ENCODE measurements at regions not wholly inside any gene's neighbourhood (a gene's known extent, or its start where the extent isn't known, plus 50 kb on each side); places are given as distances from the start of the nearest gene placed in this dataset.
"Not testable (repeated sequence)": the region's sequence is repeated elsewhere in the genome, so short reads cannot be mapped to it uniquely, and the experiment has no call there.

DNA sequence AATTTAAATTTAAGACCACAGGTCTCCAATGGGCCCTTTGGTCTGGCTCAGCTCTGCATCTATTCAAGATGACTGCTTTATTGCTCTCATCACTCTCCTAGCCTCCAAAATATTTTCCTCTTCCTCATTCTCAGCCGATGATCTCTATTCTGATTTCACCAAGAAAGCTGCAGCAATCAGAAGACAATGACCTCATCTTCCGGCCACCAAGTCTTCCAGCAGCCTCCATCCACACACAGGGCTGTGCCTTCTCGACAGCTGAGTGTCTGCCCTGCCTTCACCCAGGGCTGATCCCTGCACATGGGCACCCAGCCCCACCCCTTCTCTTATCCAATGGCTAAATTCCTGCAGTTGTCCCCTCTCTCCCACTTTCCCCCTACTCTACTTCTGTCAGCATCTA lies 167.1 kb upstream of the NBPF12 start:
- H3K4me3 Mint-ChIP-seq, result not testable (repeated sequence)

DNA sequence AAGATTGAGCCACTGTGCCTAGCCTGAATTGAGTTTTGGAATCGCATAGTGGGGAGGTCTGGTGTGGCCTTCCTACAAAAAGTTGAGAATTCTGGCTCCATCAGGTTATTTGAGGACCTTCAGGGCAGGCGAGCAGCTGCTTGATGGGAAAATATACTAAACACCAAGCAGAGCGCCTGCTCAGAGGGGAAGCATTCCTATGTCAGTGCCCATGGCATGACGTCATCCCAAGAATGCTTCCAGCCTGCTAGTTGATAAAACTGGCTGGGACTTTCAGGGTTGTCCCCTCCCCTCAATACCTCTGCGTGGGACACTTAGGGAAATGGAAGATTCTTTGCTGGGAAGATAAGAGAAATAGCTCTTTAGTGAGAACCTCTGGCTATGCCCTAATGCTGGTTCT lies 174.9 kb upstream of the NBPF12 start:
- not testable (repeated sequence) for H3K27ac Mint-ChIP-seq; H3K4me1 Mint-ChIP-seq; H3K36me3 Mint-ChIP-seq (ENCODE audit: low read depth); H3K4me3 Mint-ChIP-seq; H3K27me3 Mint-ChIP-seq; ATAC-seq; DNase-seq; H3K9me3 Mint-ChIP-seq

More for the DNA sequence above, 167.1 kb upstream of the NBPF12 start:
- H3K27ac Mint-ChIP-seq; ATAC-seq; DNase-seq; H3K27me3 Mint-ChIP-seq; H3K9me3 Mint-ChIP-seq; H3K36me3 Mint-ChIP-seq (ENCODE audit: low read depth); H3K4me1 Mint-ChIP-seq: not testable (repeated sequence)

DNA sequence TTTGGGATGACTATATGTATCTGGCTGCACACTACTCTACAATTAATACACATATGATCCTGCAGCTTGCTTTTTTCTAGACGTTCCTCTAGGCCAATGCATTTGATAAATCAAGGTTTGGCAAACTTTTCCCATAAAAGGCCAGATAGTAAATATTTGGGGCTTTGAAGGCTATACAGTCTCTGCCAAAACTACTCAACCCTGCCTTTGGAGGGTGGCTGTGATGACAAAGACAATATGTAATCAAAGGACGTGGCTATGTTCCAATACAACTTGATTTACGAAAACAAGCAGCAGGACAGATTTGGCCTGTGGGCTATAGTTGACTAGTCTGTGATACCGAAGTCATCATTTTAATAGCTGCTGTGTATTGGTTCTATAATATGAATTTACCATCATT lies 181.3 kb upstream of the NBPF12 start:
- not testable (repeated sequence) for H3K4me1 Mint-ChIP-seq; H3K4me3 Mint-ChIP-seq; H3K27ac Mint-ChIP-seq; DNase-seq; ATAC-seq; H3K36me3 Mint-ChIP-seq (ENCODE audit: low read depth); H3K27me3 Mint-ChIP-seq; H3K9me3 Mint-ChIP-seq

DNA sequence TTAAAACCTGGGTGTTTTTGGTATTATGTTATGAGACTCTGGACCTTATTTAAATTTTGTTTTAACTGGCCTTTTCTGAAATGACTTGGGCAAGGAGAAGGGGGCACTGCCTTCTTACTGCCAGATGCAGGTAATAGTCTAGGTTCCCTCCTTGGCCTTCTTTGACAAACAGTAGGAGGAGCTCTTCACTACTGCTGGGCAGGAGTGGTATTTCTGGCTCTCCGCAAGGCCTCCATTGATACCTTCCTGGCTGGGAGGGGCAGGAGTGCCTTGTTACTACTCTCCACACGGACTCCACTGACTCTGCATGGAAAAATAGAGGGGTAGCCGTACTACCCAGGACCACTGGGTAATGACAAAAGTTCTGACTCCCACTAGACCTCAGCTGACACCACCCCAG lies 189.4 kb upstream of the NBPF12 start:
- not testable (repeated sequence) for H3K9me3 Mint-ChIP-seq; H3K4me3 Mint-ChIP-seq; ATAC-seq; H3K27me3 Mint-ChIP-seq; H3K4me1 Mint-ChIP-seq; DNase-seq; H3K36me3 Mint-ChIP-seq (ENCODE audit: low read depth); H3K27ac Mint-ChIP-seq

DNA sequence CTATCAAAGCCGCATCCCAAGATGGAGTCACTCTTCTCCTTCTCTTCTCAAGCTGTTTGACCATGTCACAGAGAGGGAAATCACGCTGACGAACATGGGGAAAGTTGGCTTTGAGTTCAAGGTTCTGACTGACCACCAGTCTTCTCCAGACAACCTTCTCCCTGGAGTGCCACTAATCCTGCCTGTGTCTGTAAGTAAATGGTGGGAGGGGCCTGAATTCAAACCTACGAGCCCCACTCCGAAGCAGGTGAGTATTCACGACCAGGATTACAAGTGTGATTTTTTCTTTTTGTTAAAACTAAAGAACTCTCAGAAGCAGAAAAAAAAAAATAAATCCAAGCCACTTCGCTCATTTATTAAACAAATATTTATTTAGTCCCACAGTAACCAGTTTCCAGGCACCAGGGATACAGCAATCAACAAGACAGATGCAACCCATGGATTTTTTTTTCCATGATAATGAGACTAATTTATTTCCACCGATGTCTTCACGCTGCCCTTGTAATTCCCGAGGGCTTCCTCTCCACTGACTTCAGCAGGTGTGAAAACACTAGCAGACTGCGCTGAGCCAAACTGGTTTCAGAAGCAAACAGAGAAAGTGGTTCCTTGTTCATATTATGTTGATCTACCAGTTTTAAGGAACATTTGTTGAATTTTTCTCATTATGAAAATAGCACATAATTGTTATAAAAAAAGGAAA lies 206.0 kb upstream of the NBPF12 start:
- not testable (repeated sequence) for H3K36me3 Mint-ChIP-seq (ENCODE audit: low read depth); H3K27me3 Mint-ChIP-seq; H3K4me1 Mint-ChIP-seq; H3K9me3 Mint-ChIP-seq; DNase-seq; H3K4me3 Mint-ChIP-seq; H3K27ac Mint-ChIP-seq; ATAC-seq

DNA sequence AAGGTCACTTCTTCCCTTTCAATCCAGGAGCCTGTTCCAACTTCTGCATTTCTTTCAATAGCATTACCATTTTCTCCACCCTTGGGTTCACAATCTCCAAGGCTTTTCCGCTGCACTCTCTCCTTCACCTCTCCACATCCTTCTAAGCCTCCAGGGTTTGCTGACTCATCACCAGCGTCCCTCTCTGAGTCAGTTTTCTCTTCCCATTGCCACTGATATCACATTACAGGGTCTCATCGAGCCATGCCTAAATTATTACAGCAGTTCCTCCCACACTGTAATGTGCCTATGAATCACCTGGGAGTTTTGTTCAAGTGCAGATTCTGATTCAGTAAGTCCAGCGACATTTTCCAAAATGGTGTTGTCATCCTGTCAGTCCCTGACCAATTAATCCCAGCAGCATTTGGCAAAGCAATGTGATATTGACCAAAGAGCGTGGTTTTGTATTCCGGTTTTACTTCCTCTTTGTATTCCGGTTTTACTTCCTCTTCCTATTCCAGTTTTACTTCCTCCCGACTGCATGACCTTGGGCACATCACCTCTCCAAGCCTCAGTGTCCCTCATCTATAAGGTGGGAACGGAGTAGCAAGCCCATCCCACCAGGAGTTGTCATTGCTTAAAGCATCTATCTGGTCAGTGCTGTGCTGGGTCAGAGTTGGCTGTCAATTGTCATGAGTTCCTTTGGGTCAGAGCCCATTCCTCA lies 208.3 kb upstream of the NBPF12 start:
- not testable (repeated sequence) for H3K27me3 Mint-ChIP-seq; ATAC-seq; H3K4me1 Mint-ChIP-seq; DNase-seq; H3K36me3 Mint-ChIP-seq (ENCODE audit: low read depth); H3K27ac Mint-ChIP-seq; H3K4me3 Mint-ChIP-seq; H3K9me3 Mint-ChIP-seq

DNA sequence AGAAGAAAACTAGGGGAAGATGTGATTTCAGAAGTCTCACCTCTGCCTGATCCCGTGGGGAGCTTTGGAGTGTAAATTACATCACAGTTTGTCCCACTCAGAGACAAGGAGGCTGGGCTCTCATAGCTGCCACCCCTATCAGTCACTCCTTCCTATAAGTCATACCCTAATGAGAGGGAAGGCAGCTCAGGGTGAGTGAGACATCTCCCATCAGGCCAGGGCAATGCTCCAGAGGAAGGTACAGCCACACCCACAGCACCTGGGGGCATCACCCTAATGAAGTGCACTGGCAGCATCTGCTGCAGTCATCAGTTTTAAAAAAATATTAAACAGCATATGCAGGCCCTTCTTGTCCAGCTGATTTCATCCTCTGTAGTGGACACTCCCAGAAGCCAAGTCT lies 223.1 kb upstream of the NBPF12 start:
- DNase-seq; H3K9me3 Mint-ChIP-seq; H3K27me3 Mint-ChIP-seq; ATAC-seq; H3K4me3 Mint-ChIP-seq; H3K4me1 Mint-ChIP-seq; H3K27ac Mint-ChIP-seq; H3K36me3 Mint-ChIP-seq (ENCODE audit: low read depth): not testable (repeated sequence)

DNA sequence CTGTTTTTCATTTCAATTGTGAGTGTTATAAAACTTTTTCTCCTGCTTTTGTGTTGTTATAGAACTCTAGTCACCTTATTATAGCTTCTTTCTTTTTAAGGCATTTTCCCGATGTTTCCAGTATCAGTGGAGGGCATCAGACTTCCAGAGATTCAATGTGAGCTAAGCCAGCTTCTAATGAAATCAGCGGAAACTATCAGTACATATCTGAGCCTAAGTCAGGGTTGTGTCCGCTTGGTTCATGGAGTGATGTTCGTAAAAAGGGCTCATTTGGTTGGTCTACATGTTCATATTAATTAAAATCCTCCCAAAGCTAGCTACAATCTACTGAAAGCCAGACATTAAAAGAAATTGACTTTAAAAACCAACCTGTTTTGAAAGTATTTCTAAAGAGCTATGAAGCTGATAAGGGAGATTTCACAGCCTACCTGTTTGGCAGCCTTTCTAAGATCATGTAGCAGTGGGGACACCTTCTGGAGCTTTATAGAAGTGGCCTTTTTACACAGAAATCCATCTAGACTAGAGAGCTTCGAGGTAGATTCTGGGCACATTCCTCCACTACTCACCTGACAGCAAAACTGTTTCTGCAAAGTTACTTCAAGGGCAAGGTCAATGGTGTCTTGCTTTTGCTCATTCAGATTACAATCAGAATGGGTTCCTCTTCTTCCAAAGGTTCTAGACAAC lies 227.1 kb upstream of the NBPF12 start:
- ATAC-seq; H3K9me3 Mint-ChIP-seq; DNase-seq; H3K4me1 Mint-ChIP-seq; H3K27me3 Mint-ChIP-seq; H3K27ac Mint-ChIP-seq; H3K36me3 Mint-ChIP-seq (ENCODE audit: low read depth); H3K4me3 Mint-ChIP-seq: not testable (repeated sequence)

DNA sequence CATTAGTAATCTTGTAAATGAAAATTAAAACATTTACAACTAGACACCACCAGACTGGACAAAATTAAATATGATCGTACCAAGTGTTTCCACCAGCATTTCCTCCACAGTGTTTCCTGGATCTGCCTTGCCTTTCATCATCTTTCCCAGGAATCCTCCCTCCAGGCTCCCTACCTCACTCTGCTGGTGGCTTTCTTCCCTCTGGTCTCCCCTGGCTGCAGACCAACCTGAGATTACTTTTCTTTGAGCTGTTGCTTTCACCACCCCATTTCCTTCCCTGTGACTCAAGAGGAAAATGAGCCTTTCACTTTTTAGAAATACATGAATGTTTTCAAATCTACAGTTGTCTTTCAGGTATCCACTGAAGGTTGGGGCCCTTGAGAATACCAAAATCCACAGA lies 228.8 kb upstream of the NBPF12 start:
- not testable (repeated sequence) for H3K4me1 Mint-ChIP-seq; ATAC-seq; DNase-seq; H3K9me3 Mint-ChIP-seq; H3K4me3 Mint-ChIP-seq; H3K36me3 Mint-ChIP-seq (ENCODE audit: low read depth); H3K27ac Mint-ChIP-seq; H3K27me3 Mint-ChIP-seq

DNA sequence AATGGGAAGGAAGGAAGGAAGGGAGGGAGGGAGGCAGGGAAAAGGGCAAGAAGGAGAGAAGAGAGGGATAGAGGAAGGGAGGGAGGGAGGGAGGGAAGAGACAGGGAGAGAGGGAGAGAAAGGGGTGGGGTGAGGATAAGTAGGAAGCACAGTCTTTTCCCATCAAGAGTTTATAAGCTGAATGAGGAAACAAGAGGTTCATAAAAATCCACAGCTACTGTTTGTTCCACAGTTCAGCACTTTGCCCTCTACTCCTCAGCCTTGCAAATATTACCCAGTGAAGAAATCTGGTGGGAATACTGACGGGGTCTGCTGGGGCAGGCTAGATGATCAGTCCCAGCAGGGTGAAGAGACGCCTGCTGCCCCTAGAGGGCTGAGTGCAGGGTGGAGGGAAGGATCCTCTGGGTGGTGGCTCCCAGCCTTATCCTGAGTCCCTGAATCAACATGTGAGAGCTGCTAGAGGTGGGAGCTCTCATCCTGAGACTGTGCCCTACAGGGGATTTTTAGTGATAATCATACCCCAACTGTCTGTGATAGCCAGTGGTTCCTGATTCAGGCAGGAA lies 233.9 kb upstream of the NBPF12 start:
- not testable (repeated sequence) for H3K27ac Mint-ChIP-seq; H3K4me3 Mint-ChIP-seq; H3K27me3 Mint-ChIP-seq; ATAC-seq; DNase-seq; H3K36me3 Mint-ChIP-seq (ENCODE audit: low read depth); H3K9me3 Mint-ChIP-seq; H3K4me1 Mint-ChIP-seq

DNA sequence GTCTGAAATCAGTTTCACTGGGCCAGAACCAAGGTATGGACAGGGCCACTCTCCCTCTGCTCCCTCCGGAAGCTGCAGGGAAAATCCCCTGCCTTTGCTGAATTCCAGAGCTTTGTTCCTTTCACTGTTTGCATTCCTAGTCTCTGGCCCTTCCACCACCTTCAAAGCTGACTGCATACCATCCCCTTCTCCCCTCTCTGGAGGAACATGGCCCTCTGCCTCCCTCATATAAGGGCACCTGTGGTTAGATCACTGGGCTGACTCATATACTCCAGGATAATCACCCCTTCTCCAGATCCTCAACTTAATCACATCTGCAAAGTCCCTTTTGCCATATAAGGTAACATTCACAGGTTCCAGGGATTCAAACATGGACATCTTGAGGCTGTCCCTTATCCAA lies 236.8 kb upstream of the NBPF12 start:
- H3K9me3 Mint-ChIP-seq, H3K4me1 Mint-ChIP-seq: not testable (repeated sequence)

DNA sequence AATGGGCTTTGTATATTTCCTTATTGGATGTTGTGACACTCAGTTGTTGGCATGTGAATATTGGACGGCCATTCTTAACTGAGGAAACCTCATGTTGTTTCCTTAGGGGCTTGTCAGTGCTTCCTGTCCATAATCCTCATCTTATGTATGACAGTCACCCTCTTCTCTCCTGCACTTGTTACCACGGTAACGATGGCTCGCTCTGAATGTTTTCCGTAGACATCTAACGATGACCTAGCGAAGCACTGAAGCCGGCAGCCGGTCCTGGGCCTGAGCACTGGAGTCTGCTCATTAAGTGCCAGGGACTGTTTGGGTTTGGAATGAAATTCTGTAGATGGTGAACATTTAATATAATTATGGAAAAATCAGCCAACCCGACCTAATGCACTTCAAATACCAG lies 242.7 kb upstream of the NBPF12 start:
- not testable (repeated sequence) for DNase-seq; H3K4me1 Mint-ChIP-seq; ATAC-seq; H3K27ac Mint-ChIP-seq; H3K27me3 Mint-ChIP-seq; H3K4me3 Mint-ChIP-seq; H3K36me3 Mint-ChIP-seq (ENCODE audit: low read depth); H3K9me3 Mint-ChIP-seq

More for the DNA sequence above, 236.8 kb upstream of the NBPF12 start:
- H3K27ac Mint-ChIP-seq; H3K36me3 Mint-ChIP-seq (ENCODE audit: low read depth); DNase-seq; ATAC-seq; H3K4me3 Mint-ChIP-seq; H3K27me3 Mint-ChIP-seq: not testable (repeated sequence)

DNA sequence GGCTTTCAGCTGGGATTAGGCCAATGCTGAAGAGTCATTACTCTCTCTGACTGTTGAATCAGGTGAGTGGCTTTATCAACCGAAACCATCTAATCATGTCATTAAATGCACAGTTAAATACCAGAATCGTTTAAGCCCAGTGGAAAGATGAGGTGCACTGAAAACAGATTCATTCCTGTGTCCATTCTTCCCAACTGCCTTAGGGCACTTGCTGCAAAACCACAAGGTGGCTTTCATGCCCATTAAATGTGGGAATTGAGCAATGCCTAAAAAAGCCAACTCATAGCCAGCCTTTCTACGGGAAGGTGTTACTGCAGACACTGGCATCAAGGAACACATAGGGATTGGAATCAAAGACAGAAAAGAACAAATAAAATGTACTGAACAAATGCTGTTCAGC lies 246.3 kb upstream of the NBPF12 start:
- H3K4me1 Mint-ChIP-seq, result not testable (repeated sequence)

DNA sequence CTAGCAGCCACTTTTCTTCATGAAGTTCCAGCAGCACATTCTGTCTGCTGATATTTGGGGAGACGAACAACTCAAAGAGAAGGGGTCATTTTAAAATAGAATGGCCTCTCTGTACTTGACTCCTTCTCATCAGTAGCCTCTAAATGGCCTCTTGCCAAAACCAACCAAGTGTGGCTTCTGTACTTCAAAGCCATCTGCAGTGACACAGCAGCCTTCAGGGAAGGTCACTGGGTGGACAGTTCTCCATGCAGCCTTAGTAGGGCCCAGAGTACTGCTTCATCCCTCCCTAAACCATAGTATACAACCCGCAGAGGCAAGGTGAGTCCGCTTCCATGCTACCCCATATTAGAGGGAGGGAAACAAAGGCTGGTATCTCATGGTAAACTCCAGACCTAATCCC lies 249.2 kb upstream of the NBPF12 start:
- not testable (repeated sequence) for H3K27ac Mint-ChIP-seq; H3K9me3 Mint-ChIP-seq; ATAC-seq; H3K4me1 Mint-ChIP-seq; H3K36me3 Mint-ChIP-seq (ENCODE audit: low read depth); DNase-seq; H3K27me3 Mint-ChIP-seq; H3K4me3 Mint-ChIP-seq

More for the DNA sequence above, 246.3 kb upstream of the NBPF12 start:
- H3K4me3 Mint-ChIP-seq; ATAC-seq; H3K36me3 Mint-ChIP-seq (ENCODE audit: low read depth); H3K27me3 Mint-ChIP-seq; H3K9me3 Mint-ChIP-seq; H3K27ac Mint-ChIP-seq; DNase-seq: not testable (repeated sequence)

Data from activated naive CD8-positive, alpha-beta T cell treated with anti-CD3 and anti-CD28 coated beads, Interleukin-2, amount 50 U/mL, for 24 hours (primary cell).